Endothelial cell of umbilical vein (primary cell): ENCODE measurements at regions not wholly inside any gene's neighbourhood (a gene's known extent, or its start where the extent isn't known, plus 50 kb on each side); places are given as distances from the start of the nearest gene placed in this dataset.

Experiments
- BruUV-seq: library from RNA; stranded (reverse); fragments of 400-500 nt; replicated peaks from 2 replicates; lab custom pipeline; 2021; lab: Mats Ljungman, UMichigan
- CTCF ChIA-PET: fragments of 300-600, 350-600 bp; sonication (Branson Sonifier 250); formaldehyde crosslinking; loops from one replicate; lab custom pipeline; 2021; ENCODE audit warnings: antibody characterized with exemption, inconsistent platforms; lab: Charles Lee
- POLR2A ChIA-PET: fragments of 300-600, 350-600 bp; sonication (Branson Sonifier 250); formaldehyde crosslinking; loops from one replicate; lab custom pipeline; 2021; ENCODE audit warnings: antibody characterized with exemption, inconsistent platforms; lab: Charles Lee
- DNase-seq: peaks from one replicate; pipeline ENCODE4 v3.0.0-alpha.2; 2011; ENCODE audit warnings: low read depth, low spot score
- FAIRE-seq: peaks from 2 replicates; lab custom pipeline; 2011; peaks lifted over from hg19 to GRCh38; lab: Jason Lieb, UNC
- H2AFZ ChIP-seq: 2 replicates; pipeline ENCODE4 v1.6.0; 2012; ENCODE audit warnings: low read depth, low read length, control low read depth, inconsistent platforms
- H3K27ac ChIP-seq: 2 replicates; pipeline ENCODE4 v1.5.1; 2011; ENCODE audit warnings: low read depth, mild to moderate bottlenecking, control low read depth, low read length, moderate library complexity; ENCODE audit not compliant: insufficient read depth
- H3K27me3 ChIP-seq, 2 experiments: 2 replicates each; pipeline versions ENCODE4 v1.6.0 to v1.6.1; 2011; ENCODE audit warnings: low read length in 2 of 2, mixed read lengths in 1 of 2; ENCODE audit not compliant: control insufficient read depth in 2 of 2, insufficient read depth in 2 of 2
- H3K36me3 ChIP-seq, 2 experiments: 2 replicates in 1 of 2; 3 replicates in 1 of 2; pipeline ENCODE4 v1.5.1; 2011; ENCODE audit warnings: low read length in 2 of 2, mild to moderate bottlenecking in 1 of 2, moderate library complexity in 1 of 2; ENCODE audit not compliant: control insufficient read depth in 2 of 2, insufficient read depth in 2 of 2; ENCODE audit errors: extremely low read depth in 1 of 2
- H3K4me1 ChIP-seq: 3 replicates; pipeline ENCODE4 v1.5.1; 2011; ENCODE audit warnings: mild to moderate bottlenecking, low read length; ENCODE audit not compliant: control insufficient read depth, insufficient read depth; ENCODE audit errors: extremely low read depth
- H3K4me2 ChIP-seq: 2 replicates; pipeline ENCODE4 v1.6.1; 2011; ENCODE audit warnings: low read length, control low read depth, mixed read lengths; ENCODE audit not compliant: insufficient read depth
- H3K4me3 ChIP-seq, 3 experiments: fragments of 200-600 bp in 1 of 3; sonication (generic), shearing (Covaris generic) in 1 of 3; replicated peaks in 1 of 3; 2 replicates each; pipeline ENCODE4 v1.5.1; 2011 to 2016; ENCODE audit warnings: control low read depth in 3 of 3, low read length in 3 of 3, mild to moderate bottlenecking in 2 of 3, inconsistent platforms in 1 of 3, low read depth in 1 of 3, moderate library complexity in 1 of 3; ENCODE audit not compliant: insufficient read depth in 1 of 3
- H3K79me2 ChIP-seq: 2 replicates; pipeline ENCODE4 v1.6.0; 2012; ENCODE audit warnings: low read length, inconsistent platforms; ENCODE audit not compliant: control insufficient read depth, insufficient read depth
- H3K9ac ChIP-seq: replicated peaks from 2 replicates; pipeline ENCODE3; 2011; ENCODE audit warnings: low read length, control low read depth; ENCODE audit not compliant: insufficient read depth; ENCODE audit errors: extremely low read depth
- H3K9me1 ChIP-seq: replicated peaks from 3 replicates; pipeline ENCODE4 v1.6.0; 2011; ENCODE audit warnings: mild to moderate bottlenecking, low read length; ENCODE audit not compliant: control insufficient read depth, insufficient read depth; ENCODE audit errors: extremely low read depth
- H3K9me3 ChIP-seq: replicated peaks from 2 replicates; pipeline ENCODE4 v1.5.1; 2012; ENCODE audit warnings: low read length, inconsistent platforms; ENCODE audit not compliant: control insufficient read depth, insufficient read depth
- H4K20me1 ChIP-seq: replicated peaks from 2 replicates; pipeline ENCODE3; 2011; ENCODE audit warnings: mild to moderate bottlenecking, low read length; ENCODE audit not compliant: control insufficient read depth, insufficient read depth; ENCODE audit errors: extremely low read depth
- CTCF ChIP-seq, 2 donors: IDR thresholded peaks; 1 replicate in 1 of 2; 2 replicates in 1 of 2; pipeline ENCODE4 v1.5.1; 2011; ENCODE audit warnings: low read length in 2 of 2, mild to moderate bottlenecking in 2 of 2, moderate library complexity in 2 of 2, control low read depth in 1 of 2, inconsistent platforms in 1 of 2, low read depth in 1 of 2; ENCODE audit not compliant: insufficient read depth in 1 of 2; ENCODE audit errors: extremely low read depth in 1 of 2
- FOS ChIP-seq: IDR thresholded peaks from 2 replicates; pipeline ENCODE4 v1.6.1; 2011; ENCODE audit warnings: mild to moderate bottlenecking, low read length, moderate library complexity, borderline replicate concordance; ENCODE audit not compliant: insufficient read depth
- JUN ChIP-seq: IDR thresholded peaks from 2 replicates; pipeline ENCODE4 v1.6.1; 2011; ENCODE audit warnings: borderline replicate concordance, low read depth; ENCODE audit not compliant: insufficient read length, insufficient read depth
- MAX ChIP-seq: IDR thresholded peaks from 2 replicates; pipeline ENCODE4 v1.6.1; 2011; ENCODE audit not compliant: insufficient read depth, insufficient read length
- MYC ChIP-seq: IDR thresholded peaks from one replicate; pipeline ENCODE4 v1.6.1; 2011; ENCODE audit warnings: mild to moderate bottlenecking, low read depth, low read length
- POLR2A ChIP-seq: IDR thresholded peaks from 2 replicates; pipeline ENCODE4 v1.6.1; 2012; ENCODE audit warnings: low read depth, mild to moderate bottlenecking, control low read depth, low read length
- POLR2AphosphoS5 ChIP-seq: IDR thresholded peaks from 2 replicates; pipeline ENCODE4 v1.6.1; 2012; ENCODE audit warnings: low read depth, mild to moderate bottlenecking, control low read depth, low read length, moderate library complexity; ENCODE audit not compliant: insufficient read depth
- dilution Hi-C: fragments of 300-500 bp; cut with MboI; formaldehyde crosslinking; loops from one replicate; pipeline ENCODE4 v1.15.0; 2019; ENCODE audit warnings: low sequenced_read_pairs; ENCODE audit not compliant: extremely low pct_ligation_motif_present
- intact Hi-C: fragments of 100-400 bp; cut with micrococcal nuclease; formaldehyde crosslinking; loops from one replicate; pipeline ENCODE4 v1.10.0; 2022

GRCh38 chr14:41506552-41506951 is 100.1 kb upstream of the LRFN5 start:
- no TSS peak for BruUV-seq
- FAIRE-seq (no peak), DNase-seq (no peak)
- Histone ChIP-seq H3K27ac (no peak overlapping the region), H3K79me2 (no peaks in the 10 kb centered on the region), H3K4me3 (no peak overlapping the region), H3K9ac (no peak overlapping the region), H3K9me1 (no peaks in the 10 kb centered on the region), H2AFZ (no peak overlapping the region), H4K20me1 (no peaks in the 10 kb centered on the region), H3K4me2 (no peak overlapping the region), H3K27me3 (no peaks in the 10 kb centered on the region), H3K36me3 (no peaks in the 10 kb centered on the region), H3K9me3 (peaks cover 2% of the 10 kb centered on the region), H3K4me1 (no peaks in the 10 kb centered on the region)
- intact Hi-C loops = no loop called here
- POLR2A ChIA-PET = no interaction called here
- CTCF ChIA-PET = no interaction called here
- no peak for TF ChIP-seq FOS
- no peak for TF ChIP-seq MAX
- no peak for TF ChIP-seq POLR2A
- TF ChIP-seq MYC = no peak
- TF ChIP-seq JUN = no peak
- TF ChIP-seq CTCF (IDR thresholded peaks at IDR 0.05; ENCODE audit: extremely low read depth in 1 of 2, insufficient read depth in 1 of 2, low read depth in 1 of 2, low read length in 2 of 2) = no peak
- TF ChIP-seq POLR2AphosphoS5 = no peak
- dilution Hi-C loops = no loop called here

- Histone ChIP-seq H3K4me3 (no peak overlapping the region), H3K4me1 (no peaks in the 10 kb centered on the region), H3K79me2 (no peaks in the 10 kb centered on the region), H3K27ac (no peak overlapping the region), H3K36me3 (no peaks in the 10 kb centered on the region), H3K9ac (no peak overlapping the region), H3K4me2 (no peak overlapping the region), H3K9me3 (peaks cover 2% of the 10 kb centered on the region), H4K20me1 (no peaks in the 10 kb centered on the region), H3K27me3 (no peaks in the 10 kb centered on the region), H2AFZ (no peak overlapping the region), H3K9me1 (no peaks in the 10 kb centered on the region)
- POLR2A ChIA-PET = no interaction called here
- CTCF ChIA-PET = no interaction called here
- intact Hi-C loops = no loop called here
- DNase-seq (no peak), FAIRE-seq (no peak)
- no TSS peak for BruUV-seq
- dilution Hi-C loops = no loop called here
- no peak for TF ChIP-seq CTCF (IDR thresholded peaks at IDR 0.05; ENCODE audit: extremely low read depth in 1 of 2, insufficient read depth in 1 of 2, low read depth in 1 of 2, low read length in 2 of 2)
Observed at GRCh38 chr14:41505491-41505890, 101.2 kb upstream of the LRFN5 start.
